Liver (tissue), 8 donors: ENCODE measurements at regions not wholly inside any gene's neighbourhood (a gene's known extent, or its start where the extent isn't known, plus 50 kb on each side); places are given as distances from the start of the nearest gene placed in this dataset.

Experiments used
- DNase-seq: peaks from one replicate; pipeline ENCODE4 v3.0.0-alpha.2; 2017; ENCODE audit warnings: low spot score
- H3K27ac ChIP-seq, 2 donors: one replicate each; pipeline ENCODE4 v1.7.0; 2013; ENCODE audit warnings: inconsistent platforms in 2 of 2, low read length in 2 of 2, control low read depth in 1 of 2, low read depth in 1 of 2, mild to moderate bottlenecking in 1 of 2
- H3K27me3 ChIP-seq, 4 donors: one replicate each; pipeline versions ENCODE4 v1.6.1 to v1.7.0; 2013; ENCODE audit warnings: low read length in 3 of 4, inconsistent platforms in 1 of 4, mild to moderate bottlenecking in 1 of 4, moderate library complexity in 1 of 4; ENCODE audit not compliant: control insufficient read depth in 4 of 4, insufficient read depth in 4 of 4
- H3K36me3 ChIP-seq, 4 donors: one replicate each; pipeline versions ENCODE4 v1.6.1 to v1.7.0; 2013; ENCODE audit warnings: low read length in 3 of 4, mild to moderate bottlenecking in 3 of 4, low read depth in 1 of 4, moderate library complexity in 1 of 4; ENCODE audit not compliant: control insufficient read depth in 4 of 4, insufficient read depth in 3 of 4
- H3K4me1 ChIP-seq, 4 donors: one replicate each; pipeline versions ENCODE4 v1.6.1 to v1.7.0; 2013; ENCODE audit warnings: low read length in 3 of 4, mild to moderate bottlenecking in 3 of 4, moderate library complexity in 1 of 4; ENCODE audit not compliant: control insufficient read depth in 4 of 4, insufficient read depth in 4 of 4
- H3K4me3 ChIP-seq, 3 donors: one replicate each; pipeline versions ENCODE4 v1.6.1 to v1.7.0; 2013; ENCODE audit warnings: low read length in 3 of 3, control low read depth in 1 of 3, low read depth in 1 of 3, mild to moderate bottlenecking in 1 of 3
- H3K9ac ChIP-seq, 2 donors: one replicate each; pipeline ENCODE4 v1.7.0; 2013; ENCODE audit warnings: low read length in 2 of 2, mild to moderate bottlenecking in 2 of 2, moderate library complexity in 2 of 2, control low read depth in 1 of 2, low read depth in 1 of 2
- H3K9me3 ChIP-seq, 4 donors: one replicate each; pipeline versions ENCODE4 v1.6.1 to v1.7.0; 2013; ENCODE audit warnings: low read length in 3 of 4; ENCODE audit not compliant: control insufficient read depth in 4 of 4
- EGR1 ChIP-seq, 2 donors: IDR thresholded peaks; 2 replicates each; pipeline ENCODE4 v1.6.1; 2016 to 2018; ENCODE audit warnings: antibody characterized with exemption in 2 of 2, low read depth in 2 of 2
- FOXA1 ChIP-seq: IDR thresholded peaks from 2 replicates; pipeline ENCODE4 v1.6.1; 2016; ENCODE audit warnings: antibody characterized with exemption
- FOXA2 ChIP-seq: IDR thresholded peaks from 2 replicates; pipeline ENCODE4 v1.6.1; 2016; ENCODE audit warnings: antibody characterized with exemption
- GABPA ChIP-seq, 2 donors: IDR thresholded peaks in 1 of 2; conservative IDR thresholded peaks in 1 of 2; 2 replicates each; pipeline ENCODE4 v1.6.1; 2016; ENCODE audit warnings: antibody characterized with exemption in 2 of 2, mild to moderate bottlenecking in 1 of 2, moderate library complexity in 1 of 2
- HNF4A ChIP-seq, 2 donors: conservative IDR thresholded peaks; 2 replicates each; pipeline ENCODE4 v1.6.1; 2016; ENCODE audit warnings: antibody characterized with exemption in 2 of 2, mild to moderate bottlenecking in 2 of 2
- HNF4G ChIP-seq: IDR thresholded peaks from 2 replicates; pipeline ENCODE4 v1.6.1; 2016; ENCODE audit warnings: antibody characterized with exemption
- JUND ChIP-seq, 2 donors: IDR thresholded peaks; 2 replicates each; pipeline ENCODE4 v1.6.1; 2016; ENCODE audit warnings: antibody characterized with exemption in 2 of 2
- NR2F2 ChIP-seq: IDR thresholded peaks from 2 replicates; pipeline ENCODE4 v1.6.1; 2016; ENCODE audit warnings: antibody characterized with exemption
- RAD21 ChIP-seq, 2 donors: IDR thresholded peaks; 2 replicates each; pipeline ENCODE4 v1.6.1; 2016; ENCODE audit warnings: antibody characterized with exemption in 2 of 2, mild to moderate bottlenecking in 2 of 2
- RXRA ChIP-seq, 2 donors: IDR thresholded peaks; 2 replicates each; pipeline ENCODE4 v1.6.1; 2017 to 2018; ENCODE audit warnings: antibody characterized with exemption in 2 of 2, mild to moderate bottlenecking in 1 of 2
- SP1 ChIP-seq: IDR thresholded peaks from 2 replicates; pipeline ENCODE4 v1.6.1; 2018; ENCODE audit warnings: antibody characterized with exemption, mild to moderate bottlenecking
- TAF1 ChIP-seq: conservative IDR thresholded peaks from 2 replicates; pipeline ENCODE4 v1.6.1; 2016; ENCODE audit warnings: antibody characterized with exemption, mild to moderate bottlenecking
- YY1 ChIP-seq: IDR thresholded peaks from 2 replicates; pipeline ENCODE4 v1.6.1; 2016; ENCODE audit warnings: antibody characterized with exemption, mild to moderate bottlenecking
- WGBS: extraction: QIAGEN DNeasy Blood & Tissue Kit; methylation state at CpG from one replicate; pipeline ENCODE4 v1.1.7; 2013; 5-methylcytosine and 5-hydroxymethylcytosine counted together
- TF ChIP-seq, protein P1 (sequence below): IDR thresholded peaks from 2 replicates; pipeline ENCODE4 v1.6.1; 2016; ENCODE audit warnings: antibody characterized with exemption
- TF ChIP-seq, protein P2 (sequence below): IDR thresholded peaks from 2 replicates; pipeline ENCODE4 v1.6.1; 2016; ENCODE audit warnings: antibody characterized with exemption, mild to moderate bottlenecking
- TF ChIP-seq, protein P3 (sequence below): IDR thresholded peaks from 2 replicates; pipeline ENCODE4 v1.6.1; 2016; ENCODE audit warnings: antibody characterized with exemption
- TF ChIP-seq, protein P4 (sequence below): IDR thresholded peaks from 2 replicates; pipeline ENCODE4 v1.6.1; 2016; ENCODE audit warnings: antibody characterized with exemption
- TF ChIP-seq, protein P5 (sequence below): fragments of 150-350 bp; IDR thresholded peaks from 2 replicates; pipeline ENCODE4 v1.5.1; 2017; ENCODE audit warnings: improper control_type of control experiment, low read depth, low read length; ENCODE audit not compliant: missing input control
- donor health status: healthy.
- donor health status: healthy.
- donor health status: healthy.
- donor health status: healthy.
- donor health status: healthy.

DNA sequence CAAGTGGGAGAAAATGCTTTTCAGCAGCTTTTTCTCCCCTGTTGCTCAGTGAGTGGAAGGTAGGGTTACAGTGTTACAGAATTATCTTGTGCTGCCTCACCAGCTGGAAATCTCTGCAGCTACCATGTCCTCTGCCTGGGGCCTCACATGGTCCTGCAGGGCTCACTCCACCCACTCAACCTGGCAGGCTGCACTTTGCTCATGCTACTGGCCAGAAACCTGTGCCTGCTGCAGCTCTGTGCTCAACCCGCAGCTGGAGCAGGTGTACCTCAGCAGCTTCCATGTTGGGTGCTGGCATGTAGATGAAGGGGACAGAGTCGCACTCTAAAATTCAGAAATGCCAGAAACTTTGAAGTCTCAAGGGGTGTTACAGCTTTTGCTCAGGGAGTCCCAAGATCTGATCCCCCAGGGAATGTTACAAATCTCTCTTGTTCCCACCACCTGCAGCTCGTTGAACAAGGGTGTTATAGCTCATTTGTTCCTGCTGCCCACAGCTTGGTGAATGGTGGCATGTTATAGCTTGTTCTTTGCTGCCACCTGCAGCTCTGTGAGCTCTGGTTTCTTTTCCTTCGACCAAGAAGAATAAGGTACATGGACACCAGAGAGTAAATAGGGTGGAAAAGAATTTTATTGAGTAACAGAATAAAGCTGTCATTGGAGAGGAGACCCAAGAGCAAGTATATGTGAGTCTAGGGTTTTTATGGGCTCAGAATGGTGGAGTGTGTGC, 845.8 kb downstream of the TECRL start:
- DNase-seq = no peak
- Histone ChIP-seq H3K36me3 (no peaks in the 10 kb centered on the region), H3K9me3 (peaks cover 0 to 7% (median 0%) of the 10 kb centered on the region in 4 donors), H3K27me3 (no peaks in the 10 kb centered on the region), H3K4me3 (no peak overlapping the region), H3K27ac (no peak overlapping the region), H3K9ac (no peak overlapping the region), H3K4me1 (no peaks in the 10 kb centered on the region)
- WGBS = 52% methylated on average over 4 of the region's 4 CpGs
- TF ChIP-seq, protein P1, sequence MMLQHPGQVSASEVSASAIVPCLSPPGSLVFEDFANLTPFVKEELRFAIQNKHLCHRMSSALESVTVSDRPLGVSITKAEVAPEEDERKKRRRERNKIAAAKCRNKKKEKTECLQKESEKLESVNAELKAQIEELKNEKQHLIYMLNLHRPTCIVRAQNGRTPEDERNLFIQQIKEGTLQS = no peak
- TF ChIP-seq EGR1 (IDR thresholded peaks at IDR 0.05; ENCODE audit: low read depth in 2 of 2) = no peak
- peak in 1 of 2 donors; percentile 35 for TF ChIP-seq RAD21 (IDR thresholded peaks at IDR 0.05)
- no peak for TF ChIP-seq GABPA (IDR thresholded peaks at IDR 0.05 in 1 of 2, conservative IDR thresholded peaks at IDR 0.05 in 1 of 2)
- TF ChIP-seq, protein P2, sequence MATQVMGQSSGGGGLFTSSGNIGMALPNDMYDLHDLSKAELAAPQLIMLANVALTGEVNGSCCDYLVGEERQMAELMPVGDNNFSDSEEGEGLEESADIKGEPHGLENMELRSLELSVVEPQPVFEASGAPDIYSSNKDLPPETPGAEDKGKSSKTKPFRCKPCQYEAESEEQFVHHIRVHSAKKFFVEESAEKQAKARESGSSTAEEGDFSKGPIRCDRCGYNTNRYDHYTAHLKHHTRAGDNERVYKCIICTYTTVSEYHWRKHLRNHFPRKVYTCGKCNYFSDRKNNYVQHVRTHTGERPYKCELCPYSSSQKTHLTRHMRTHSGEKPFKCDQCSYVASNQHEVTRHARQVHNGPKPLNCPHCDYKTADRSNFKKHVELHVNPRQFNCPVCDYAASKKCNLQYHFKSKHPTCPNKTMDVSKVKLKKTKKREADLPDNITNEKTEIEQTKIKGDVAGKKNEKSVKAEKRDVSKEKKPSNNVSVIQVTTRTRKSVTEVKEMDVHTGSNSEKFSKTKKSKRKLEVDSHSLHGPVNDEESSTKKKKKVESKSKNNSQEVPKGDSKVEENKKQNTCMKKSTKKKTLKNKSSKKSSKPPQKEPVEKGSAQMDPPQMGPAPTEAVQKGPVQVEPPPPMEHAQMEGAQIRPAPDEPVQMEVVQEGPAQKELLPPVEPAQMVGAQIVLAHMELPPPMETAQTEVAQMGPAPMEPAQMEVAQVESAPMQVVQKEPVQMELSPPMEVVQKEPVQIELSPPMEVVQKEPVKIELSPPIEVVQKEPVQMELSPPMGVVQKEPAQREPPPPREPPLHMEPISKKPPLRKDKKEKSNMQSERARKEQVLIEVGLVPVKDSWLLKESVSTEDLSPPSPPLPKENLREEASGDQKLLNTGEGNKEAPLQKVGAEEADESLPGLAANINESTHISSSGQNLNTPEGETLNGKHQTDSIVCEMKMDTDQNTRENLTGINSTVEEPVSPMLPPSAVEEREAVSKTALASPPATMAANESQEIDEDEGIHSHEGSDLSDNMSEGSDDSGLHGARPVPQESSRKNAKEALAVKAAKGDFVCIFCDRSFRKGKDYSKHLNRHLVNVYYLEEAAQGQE = no peak
- TF ChIP-seq, protein P3, sequence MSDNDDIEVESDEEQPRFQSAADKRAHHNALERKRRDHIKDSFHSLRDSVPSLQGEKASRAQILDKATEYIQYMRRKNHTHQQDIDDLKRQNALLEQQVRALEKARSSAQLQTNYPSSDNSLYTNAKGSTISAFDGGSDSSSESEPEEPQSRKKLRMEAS = no peak
- TF ChIP-seq FOXA1 = no peak
- TF ChIP-seq YY1 = no peak

DNA sequence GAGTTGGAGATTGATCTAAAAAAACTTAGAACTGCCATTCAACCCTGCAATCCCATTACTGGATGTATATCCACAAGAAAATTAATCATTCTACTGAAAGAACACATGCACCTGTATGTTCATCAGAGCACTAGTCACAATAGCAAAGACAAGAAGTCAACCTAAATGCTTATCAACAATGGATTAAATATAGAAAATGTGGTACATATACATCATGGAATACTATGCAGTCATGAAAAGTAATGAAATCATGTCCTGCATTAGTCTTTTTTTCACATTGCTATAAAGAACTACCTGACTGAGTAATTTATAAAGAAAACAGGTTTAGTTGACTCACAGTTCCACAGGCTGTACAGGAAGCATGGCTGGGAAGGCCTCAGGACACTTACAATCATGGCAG, 850.5 kb downstream of the TECRL start:
- Histone ChIP-seq H3K27ac (no peak overlapping the region), H3K27me3 (no peaks in the 10 kb centered on the region), H3K4me1 (no peaks in the 10 kb centered on the region), H3K36me3 (no peaks in the 10 kb centered on the region), H3K4me3 (no peak overlapping the region), H3K9ac (no peak overlapping the region), H3K9me3 (peaks cover 0 to 8% (median 0%) of the 10 kb centered on the region in 4 donors)
- TF ChIP-seq FOXA2 (no peak), HNF4A (conservative IDR thresholded peaks at IDR 0.05) (no peak), HNF4G (no peak), TAF1 (no peak), RXRA (IDR thresholded peaks at IDR 0.05) (no peak), RAD21 (IDR thresholded peaks at IDR 0.05) (no peak), EGR1 (IDR thresholded peaks at IDR 0.05; ENCODE audit: low read depth in 2 of 2) (no peak), SP1 (no peak), YY1 (no peak), NR2F2 (no peak), GABPA (IDR thresholded peaks at IDR 0.05 in 1 of 2, conservative IDR thresholded peaks at IDR 0.05 in 1 of 2) (no peak), JUND (IDR thresholded peaks at IDR 0.05) (no peak)
- TF ChIP-seq, protein P2 = no peak
- TF ChIP-seq, protein P1 = no peak
- TF ChIP-seq, protein P4, sequence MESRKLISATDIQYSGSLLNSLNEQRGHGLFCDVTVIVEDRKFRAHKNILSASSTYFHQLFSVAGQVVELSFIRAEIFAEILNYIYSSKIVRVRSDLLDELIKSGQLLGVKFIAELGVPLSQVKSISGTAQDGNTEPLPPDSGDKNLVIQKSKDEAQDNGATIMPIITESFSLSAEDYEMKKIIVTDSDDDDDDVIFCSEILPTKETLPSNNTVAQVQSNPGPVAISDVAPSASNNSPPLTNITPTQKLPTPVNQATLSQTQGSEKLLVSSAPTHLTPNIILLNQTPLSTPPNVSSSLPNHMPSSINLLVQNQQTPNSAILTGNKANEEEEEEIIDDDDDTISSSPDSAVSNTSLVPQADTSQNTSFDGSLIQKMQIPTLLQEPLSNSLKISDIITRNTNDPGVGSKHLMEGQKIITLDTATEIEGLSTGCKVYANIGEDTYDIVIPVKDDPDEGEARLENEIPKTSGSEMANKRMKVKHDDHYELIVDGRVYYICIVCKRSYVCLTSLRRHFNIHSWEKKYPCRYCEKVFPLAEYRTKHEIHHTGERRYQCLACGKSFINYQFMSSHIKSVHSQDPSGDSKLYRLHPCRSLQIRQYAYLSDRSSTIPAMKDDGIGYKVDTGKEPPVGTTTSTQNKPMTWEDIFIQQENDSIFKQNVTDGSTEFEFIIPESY = no peak
- TF ChIP-seq, protein P3 = no peak
- TF ChIP-seq, protein P5, sequence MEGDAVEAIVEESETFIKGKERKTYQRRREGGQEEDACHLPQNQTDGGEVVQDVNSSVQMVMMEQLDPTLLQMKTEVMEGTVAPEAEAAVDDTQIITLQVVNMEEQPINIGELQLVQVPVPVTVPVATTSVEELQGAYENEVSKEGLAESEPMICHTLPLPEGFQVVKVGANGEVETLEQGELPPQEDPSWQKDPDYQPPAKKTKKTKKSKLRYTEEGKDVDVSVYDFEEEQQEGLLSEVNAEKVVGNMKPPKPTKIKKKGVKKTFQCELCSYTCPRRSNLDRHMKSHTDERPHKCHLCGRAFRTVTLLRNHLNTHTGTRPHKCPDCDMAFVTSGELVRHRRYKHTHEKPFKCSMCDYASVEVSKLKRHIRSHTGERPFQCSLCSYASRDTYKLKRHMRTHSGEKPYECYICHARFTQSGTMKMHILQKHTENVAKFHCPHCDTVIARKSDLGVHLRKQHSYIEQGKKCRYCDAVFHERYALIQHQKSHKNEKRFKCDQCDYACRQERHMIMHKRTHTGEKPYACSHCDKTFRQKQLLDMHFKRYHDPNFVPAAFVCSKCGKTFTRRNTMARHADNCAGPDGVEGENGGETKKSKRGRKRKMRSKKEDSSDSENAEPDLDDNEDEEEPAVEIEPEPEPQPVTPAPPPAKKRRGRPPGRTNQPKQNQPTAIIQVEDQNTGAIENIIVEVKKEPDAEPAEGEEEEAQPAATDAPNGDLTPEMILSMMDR = no peak
- DNase-seq = no peak
